Lung (tissue), 11 donors: ENCODE measurements at regions not wholly inside any gene's neighbourhood (a gene's known extent, or its start where the extent isn't known, plus 50 kb on each side); places are given as distances from the start of the nearest gene placed in this dataset.

Source experiments
- ATAC-seq: fragments of 200-7000 bp; cut with Tn5 transposase; one replicate; pipeline ENCODE4 v1.9.1; 2020; ENCODE audit warnings: moderate number of reproducible peaks; ENCODE audit not compliant: insufficient read depth, low FRiP score
- DNase-seq, 3 donors: peaks; one replicate each; pipeline ENCODE4 v3.0.0-alpha.2; 2013 to 2017
- H3K27ac ChIP-seq, 2 donors: one replicate each; pipeline ENCODE4 v1.5.1; 2013; ENCODE audit warnings: mild to moderate bottlenecking in 2 of 2, moderate library complexity in 2 of 2, control low read depth in 1 of 2, inconsistent platforms in 1 of 2, low read depth in 1 of 2, low read length in 1 of 2
- H3K27me3 ChIP-seq, 3 donors: one replicate each; pipeline ENCODE4 v1.5.1; 2013; ENCODE audit warnings: low read length in 2 of 3; ENCODE audit not compliant: control insufficient read depth in 3 of 3, insufficient read depth in 3 of 3
- H3K36me3 ChIP-seq, 4 donors: one replicate each; pipeline ENCODE4 v1.5.1; 2013; ENCODE audit warnings: low read length in 4 of 4, mild to moderate bottlenecking in 1 of 4, moderate library complexity in 1 of 4; ENCODE audit not compliant: control insufficient read depth in 4 of 4, insufficient read depth in 4 of 4
- H3K4me1 ChIP-seq, 5 donors: one replicate each; pipeline ENCODE4 v1.5.1; 2013; ENCODE audit warnings: low read length in 5 of 5, mild to moderate bottlenecking in 2 of 5, moderate library complexity in 1 of 5; ENCODE audit not compliant: control insufficient read depth in 5 of 5, insufficient read depth in 5 of 5
- H3K4me3 ChIP-seq: one replicate; pipeline ENCODE4 v1.5.1; 2013; ENCODE audit warnings: mild to moderate bottlenecking, control low read depth, moderate library complexity
- H3K9ac ChIP-seq, 2 donors: one replicate each; pipeline ENCODE4 v1.5.1; 2013; ENCODE audit warnings: low read length in 2 of 2, control low read depth in 1 of 2; ENCODE audit not compliant: insufficient read depth in 1 of 2
- H3K9me3 ChIP-seq, 4 donors: one replicate each; pipeline ENCODE4 v1.5.1; 2013; ENCODE audit warnings: low read length in 3 of 4, mild to moderate bottlenecking in 1 of 4, moderate library complexity in 1 of 4; ENCODE audit not compliant: control insufficient read depth in 4 of 4, insufficient read depth in 3 of 4
- WGBS, 2 donors: extraction: QIAGEN DNeasy Blood & Tissue Kit; methylation state at CpG; one replicate each; pipeline ENCODE4 v1.1.7; 2013; 5-methylcytosine and 5-hydroxymethylcytosine counted together
- TF ChIP-seq, protein P1 (sequence below): IDR thresholded peaks from 2 replicates; pipeline ENCODE4 v1.5.1; 2012; ENCODE audit warnings: mild to moderate bottlenecking; ENCODE audit errors: control extremely low read depth, extremely low read depth
- donor health status: control.
- donor health status: control.
- donor health status: Bipolar disorder and iron deficiency.
- donor health status: healthy.
- donor health status: DM: yes; HTN: yes; CAD: no.

DNA sequence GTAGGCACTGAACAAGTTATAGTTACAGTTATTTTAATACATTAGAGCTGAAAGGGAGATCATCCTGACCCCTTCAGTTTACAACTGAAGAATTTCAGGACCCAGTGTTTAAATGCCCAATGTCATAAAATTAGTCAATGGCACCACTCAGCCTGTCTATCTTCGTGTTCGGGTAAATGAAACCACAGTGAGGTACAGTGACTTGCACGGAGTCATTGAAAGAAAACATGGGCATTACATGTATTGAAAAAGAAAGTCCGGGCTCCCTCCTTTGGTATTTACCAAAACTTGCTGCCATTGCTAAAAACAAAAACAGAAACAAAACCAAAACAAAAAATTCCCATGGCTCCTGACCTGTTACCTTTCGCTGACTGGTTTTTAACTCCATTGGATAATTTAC is 131.7 kb downstream of the SH2D1A start:
- WGBS, 2 donors, result 81 to 83% methylated on average over 5 of the region's 5 CpGs
- no peaks in the 10 kb centered on the region for H3K9me3 ChIP-seq
- no peak for ATAC-seq

DNA sequence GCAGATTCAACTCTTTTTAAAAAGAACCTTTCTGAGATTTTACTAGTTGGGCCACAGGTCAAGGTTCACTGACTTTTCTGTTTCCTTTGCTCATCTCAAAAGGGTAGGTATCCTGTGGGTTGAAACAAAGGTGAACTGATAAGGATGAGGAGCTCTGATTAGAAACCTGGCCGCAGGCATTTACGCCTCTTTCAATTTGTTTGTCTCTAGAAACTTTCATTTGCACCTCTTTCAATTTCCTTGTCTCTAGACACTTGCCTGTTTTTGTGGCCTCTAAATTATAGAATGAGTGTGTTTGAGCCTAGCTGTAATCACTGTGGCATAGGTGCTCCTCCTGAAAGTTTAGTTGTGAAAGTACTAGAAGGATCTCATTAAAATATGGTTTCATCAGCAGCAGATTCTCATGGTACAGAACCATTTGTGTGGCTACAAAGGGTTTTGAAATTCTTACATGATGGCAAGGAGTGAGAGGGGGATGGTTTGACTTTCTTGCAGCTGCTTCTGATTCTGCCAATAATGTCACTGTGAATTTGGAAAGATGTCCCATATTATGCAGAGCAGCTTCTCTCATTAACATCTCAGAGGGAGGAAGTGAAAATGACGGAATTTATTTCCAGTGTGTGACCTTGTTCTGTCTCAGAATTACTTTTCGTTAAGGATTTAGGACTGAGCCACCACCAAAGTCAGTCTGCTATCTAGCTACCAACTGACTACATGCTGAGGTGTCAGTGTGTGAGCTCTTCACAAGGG is 142.2 kb downstream of the SH2D1A start:
- WGBS, 2 donors, result 86 to 87% methylated on average over 4 of the region's 4 CpGs

More for the DNA sequence above, 131.7 kb downstream of the SH2D1A start:
- Histone ChIP-seq H3K4me3 (no peak overlapping the region), H3K27me3 (peaks cover 0 to 8% (median 5%) of the 10 kb centered on the region in 3 donors), H3K27ac (no peak overlapping the region), H3K36me3 (no peaks in the 10 kb centered on the region), H3K4me1 (peaks cover 0 to 3% (median 0%) of the 10 kb centered on the region in 5 donors), H3K9ac (no peak overlapping the region)
- TF ChIP-seq, protein P1, sequence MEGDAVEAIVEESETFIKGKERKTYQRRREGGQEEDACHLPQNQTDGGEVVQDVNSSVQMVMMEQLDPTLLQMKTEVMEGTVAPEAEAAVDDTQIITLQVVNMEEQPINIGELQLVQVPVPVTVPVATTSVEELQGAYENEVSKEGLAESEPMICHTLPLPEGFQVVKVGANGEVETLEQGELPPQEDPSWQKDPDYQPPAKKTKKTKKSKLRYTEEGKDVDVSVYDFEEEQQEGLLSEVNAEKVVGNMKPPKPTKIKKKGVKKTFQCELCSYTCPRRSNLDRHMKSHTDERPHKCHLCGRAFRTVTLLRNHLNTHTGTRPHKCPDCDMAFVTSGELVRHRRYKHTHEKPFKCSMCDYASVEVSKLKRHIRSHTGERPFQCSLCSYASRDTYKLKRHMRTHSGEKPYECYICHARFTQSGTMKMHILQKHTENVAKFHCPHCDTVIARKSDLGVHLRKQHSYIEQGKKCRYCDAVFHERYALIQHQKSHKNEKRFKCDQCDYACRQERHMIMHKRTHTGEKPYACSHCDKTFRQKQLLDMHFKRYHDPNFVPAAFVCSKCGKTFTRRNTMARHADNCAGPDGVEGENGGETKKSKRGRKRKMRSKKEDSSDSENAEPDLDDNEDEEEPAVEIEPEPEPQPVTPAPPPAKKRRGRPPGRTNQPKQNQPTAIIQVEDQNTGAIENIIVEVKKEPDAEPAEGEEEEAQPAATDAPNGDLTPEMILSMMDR, result no peak
- no peak for DNase-seq

DNA sequence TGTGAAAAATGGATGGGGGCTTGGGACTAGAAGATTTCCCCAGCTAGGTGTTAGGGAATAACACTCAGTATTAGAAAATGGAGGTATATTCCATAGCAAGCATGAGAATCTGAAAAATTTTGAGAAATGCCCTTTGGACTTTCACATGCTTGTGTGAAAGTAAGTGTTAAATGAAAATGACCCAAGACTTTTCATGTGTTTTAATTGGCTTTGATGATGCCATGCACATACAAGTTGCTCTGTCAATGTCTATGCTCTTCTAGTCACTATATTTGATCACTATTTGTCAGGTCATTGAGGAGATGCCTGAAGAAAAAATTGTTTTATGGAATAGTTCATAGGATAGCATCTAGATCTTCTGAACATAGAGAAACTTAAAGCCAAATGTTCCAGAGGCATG is 147.6 kb downstream of the SH2D1A start:
- no peak for DNase-seq
- H3K4me1 ChIP-seq, result no peaks in the 10 kb centered on the region
- no peak overlapping the region for H3K9ac ChIP-seq
- no peak overlapping the region for H3K4me3 ChIP-seq
- H3K27me3 ChIP-seq, result peaks cover 0 to 3% (median 0%) of the 10 kb centered on the region in 3 donors
- no peak for ATAC-seq
- no peaks in the 10 kb centered on the region for H3K9me3 ChIP-seq
- no peaks in the 10 kb centered on the region for H3K36me3 ChIP-seq
- H3K27ac ChIP-seq, result no peak overlapping the region
- TF ChIP-seq, protein P1, result no peak

More for the DNA sequence above, 142.2 kb downstream of the SH2D1A start:
- TF ChIP-seq, protein P1, result no peak
- H3K9ac ChIP-seq, result no peak overlapping the region
- H3K4me1 ChIP-seq, result no peaks in the 10 kb centered on the region
- H3K9me3 ChIP-seq, result no peaks in the 10 kb centered on the region
- peaks cover 0 to 3% (median 0%) of the 10 kb centered on the region in 3 donors for H3K27me3 ChIP-seq
- ATAC-seq (no peak), DNase-seq (no peak)
- no peaks in the 10 kb centered on the region for H3K36me3 ChIP-seq
- H3K27ac ChIP-seq, result no peak overlapping the region
- no peak overlapping the region for H3K4me3 ChIP-seq
